GM13977 (cell line): ENCODE measurements at regions not wholly inside any gene's neighbourhood (a gene's known extent, or its start where the extent isn't known, plus 50 kb on each side); places are given as distances from the start of the nearest gene placed in this dataset.

Experiments
- DNase-seq: peaks from one replicate; pipeline ENCODE4 v3.0.0; 2012; ENCODE audit warnings: low spot score
- in situ Hi-C: fragments of 300-500 bp; cut with MboI; formaldehyde crosslinking; loops from one replicate; pipeline ENCODE4 v1.12.0; 2022; ENCODE audit warnings: low sequenced_read_pairs, low pct_unique_long_range_greater_than_20kb, mixed read lengths, inconsistent platforms; ENCODE audit not compliant: unreplicated experiment
- TF ChIP-seq, protein P1 (sequence below): IDR thresholded peaks from 2 replicates; pipeline ENCODE4 v1.5.1; 2012; ENCODE audit warnings: mild to moderate bottlenecking, control low read depth; ENCODE audit not compliant: insufficient read depth; ENCODE audit errors: extremely low read depth, missing control alignments

DNA sequence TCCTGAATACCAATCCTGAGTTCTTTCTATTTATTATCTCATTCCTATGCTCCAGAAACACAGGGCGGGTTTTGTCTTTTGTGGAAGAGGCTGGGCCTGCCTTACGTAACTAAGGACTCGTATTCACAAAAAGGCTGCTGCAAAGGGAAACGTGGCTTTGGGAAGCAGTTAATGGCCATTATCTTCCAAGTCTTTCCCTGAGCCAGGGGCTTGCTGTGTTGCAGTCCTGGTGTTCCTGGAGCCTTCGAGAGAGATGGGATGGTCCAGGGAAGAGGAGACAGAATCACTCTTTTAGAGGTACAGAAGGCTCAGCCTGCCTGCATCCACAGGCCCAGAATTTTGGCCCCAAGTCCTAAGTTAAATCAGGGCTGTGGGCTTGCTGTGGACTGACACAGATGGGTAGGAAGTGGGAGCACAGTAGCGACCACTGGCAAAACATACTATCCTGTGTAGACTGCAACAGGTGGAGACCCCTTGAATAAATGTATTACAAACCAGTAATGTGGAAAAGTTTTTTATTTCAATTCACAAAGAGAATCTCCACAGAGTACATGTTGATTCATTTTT, 139.4 kb upstream of the ST6GAL2 start:
- in situ Hi-C loops: no loop called here
- DNase-seq: no peak
- TF ChIP-seq, protein P1, sequence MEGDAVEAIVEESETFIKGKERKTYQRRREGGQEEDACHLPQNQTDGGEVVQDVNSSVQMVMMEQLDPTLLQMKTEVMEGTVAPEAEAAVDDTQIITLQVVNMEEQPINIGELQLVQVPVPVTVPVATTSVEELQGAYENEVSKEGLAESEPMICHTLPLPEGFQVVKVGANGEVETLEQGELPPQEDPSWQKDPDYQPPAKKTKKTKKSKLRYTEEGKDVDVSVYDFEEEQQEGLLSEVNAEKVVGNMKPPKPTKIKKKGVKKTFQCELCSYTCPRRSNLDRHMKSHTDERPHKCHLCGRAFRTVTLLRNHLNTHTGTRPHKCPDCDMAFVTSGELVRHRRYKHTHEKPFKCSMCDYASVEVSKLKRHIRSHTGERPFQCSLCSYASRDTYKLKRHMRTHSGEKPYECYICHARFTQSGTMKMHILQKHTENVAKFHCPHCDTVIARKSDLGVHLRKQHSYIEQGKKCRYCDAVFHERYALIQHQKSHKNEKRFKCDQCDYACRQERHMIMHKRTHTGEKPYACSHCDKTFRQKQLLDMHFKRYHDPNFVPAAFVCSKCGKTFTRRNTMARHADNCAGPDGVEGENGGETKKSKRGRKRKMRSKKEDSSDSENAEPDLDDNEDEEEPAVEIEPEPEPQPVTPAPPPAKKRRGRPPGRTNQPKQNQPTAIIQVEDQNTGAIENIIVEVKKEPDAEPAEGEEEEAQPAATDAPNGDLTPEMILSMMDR: no peak

DNA sequence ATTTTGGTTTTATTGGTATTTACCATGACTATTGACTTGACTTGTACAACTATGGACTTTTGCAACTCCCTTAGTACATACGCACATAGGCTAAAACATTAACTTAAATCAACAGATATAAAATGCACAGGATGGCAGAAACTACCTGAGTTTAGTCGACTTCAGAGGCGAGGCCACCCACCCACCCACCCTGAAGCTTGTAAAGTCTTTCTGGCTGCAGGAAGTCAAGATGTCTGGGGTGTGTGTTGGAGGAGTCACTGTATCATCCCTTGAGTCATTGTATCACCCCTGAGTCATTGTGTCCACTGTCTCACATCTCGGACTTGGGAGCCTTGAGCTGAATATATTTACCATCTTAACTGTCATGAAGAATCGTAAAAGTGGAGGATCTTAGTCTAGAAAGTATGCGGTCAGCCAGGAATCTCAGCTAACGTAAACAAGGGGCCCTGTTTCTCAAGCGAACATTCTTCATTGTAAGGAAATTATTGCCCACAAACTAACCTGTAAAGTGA, 140.0 kb upstream of the ST6GAL2 start:
- TF ChIP-seq, protein P1: no peak
- in situ Hi-C loops: no loop called here
- no peak for DNase-seq

DNA sequence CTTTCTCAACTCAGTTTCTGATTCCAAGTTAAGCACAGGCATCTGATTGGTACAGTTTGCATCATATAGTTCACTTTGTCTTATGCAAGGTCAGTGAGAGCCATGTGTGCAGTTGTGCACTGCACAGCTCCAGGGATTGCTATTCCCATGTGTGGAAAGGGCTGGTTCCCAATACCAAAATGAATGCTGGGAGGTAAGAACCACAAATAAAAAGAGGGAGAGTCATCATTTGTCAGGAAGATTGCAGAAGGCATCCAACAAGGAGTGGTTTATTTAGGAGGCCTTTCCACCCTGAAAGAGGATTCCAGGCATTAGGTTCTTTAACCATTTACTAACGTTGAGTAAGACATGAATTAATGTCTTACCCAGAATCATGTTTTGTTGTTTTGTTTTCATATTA, 141.2 kb upstream of the ST6GAL2 start:
- DNase-seq: no peak
- in situ Hi-C loops: no loop called here
- TF ChIP-seq, protein P1: no peak

DNA sequence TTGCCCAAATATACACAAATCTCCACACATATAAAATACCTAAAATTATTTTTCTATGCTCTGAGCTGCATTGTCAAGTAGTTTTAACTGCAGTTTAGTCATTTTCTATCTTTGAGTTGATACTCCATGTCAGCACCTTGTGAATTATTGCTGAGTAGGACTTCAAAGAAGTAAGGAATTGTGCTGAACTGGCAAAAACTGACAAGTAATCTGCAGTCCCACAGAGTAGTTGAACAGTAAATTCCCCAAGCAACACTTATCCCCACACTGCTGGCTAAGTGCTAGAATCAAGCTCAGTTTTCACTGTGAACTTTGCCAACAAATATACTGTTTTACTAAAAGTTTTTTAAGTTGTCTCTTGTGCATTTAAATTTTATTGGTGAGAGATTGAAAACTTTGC, 141.8 kb upstream of the ST6GAL2 start:
- DNase-seq: no peak
- TF ChIP-seq, protein P1: no peak
- in situ Hi-C loops: no loop called here

DNA sequence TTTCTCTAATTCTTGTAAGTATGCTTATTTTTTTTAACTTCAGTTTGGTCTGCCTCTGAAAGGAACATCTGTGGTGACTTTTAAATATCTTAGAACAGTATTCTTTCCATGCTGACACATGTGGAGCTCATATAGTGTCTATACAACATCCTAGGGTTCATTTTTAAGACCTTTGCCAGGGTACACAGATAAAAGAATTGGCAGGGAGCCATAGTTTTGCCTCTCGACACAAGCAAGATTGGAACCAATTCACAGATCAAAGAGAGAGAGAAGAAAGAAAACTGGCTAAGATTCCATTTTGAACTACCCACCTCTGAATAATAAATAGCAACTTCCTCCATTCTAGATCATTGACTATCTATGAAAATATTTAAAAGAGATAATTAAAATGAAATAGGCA, 142.7 kb upstream of the ST6GAL2 start:
- in situ Hi-C loops: no loop called here
- TF ChIP-seq, protein P1: no peak
- DNase-seq: no peak

DNA sequence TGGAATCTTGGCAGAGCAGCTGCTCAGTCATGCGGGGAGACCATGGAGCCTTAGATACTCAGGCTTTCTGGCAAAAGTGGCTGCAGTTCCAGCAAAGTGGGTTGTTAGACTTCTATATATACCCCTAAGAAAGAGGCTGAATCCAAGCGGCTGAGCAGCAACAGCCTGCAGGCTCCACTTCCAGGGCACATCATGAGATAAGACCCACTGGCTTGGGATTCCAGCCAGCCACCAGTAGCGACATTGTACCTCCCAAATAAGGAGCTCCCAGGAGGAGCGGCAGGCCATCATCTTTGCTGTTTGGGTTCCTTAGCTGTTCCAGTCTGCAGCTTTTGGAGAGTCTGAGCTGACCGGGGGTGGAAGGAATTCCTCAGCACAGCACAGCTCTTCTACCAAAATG, 150.3 kb upstream of the ST6GAL2 start:
- in situ Hi-C loops: no loop called here
- TF ChIP-seq, protein P1: no peak

More for the DNA sequence above, 150.3 kb upstream of the ST6GAL2 start:
- DNase-seq: no peak
